ENCODE measurements at regions not wholly inside any gene's neighbourhood (a gene's known extent, or its start where the extent isn't known, plus 50 kb on each side); places are given as distances from the start of the nearest gene placed in this dataset.

DNA sequence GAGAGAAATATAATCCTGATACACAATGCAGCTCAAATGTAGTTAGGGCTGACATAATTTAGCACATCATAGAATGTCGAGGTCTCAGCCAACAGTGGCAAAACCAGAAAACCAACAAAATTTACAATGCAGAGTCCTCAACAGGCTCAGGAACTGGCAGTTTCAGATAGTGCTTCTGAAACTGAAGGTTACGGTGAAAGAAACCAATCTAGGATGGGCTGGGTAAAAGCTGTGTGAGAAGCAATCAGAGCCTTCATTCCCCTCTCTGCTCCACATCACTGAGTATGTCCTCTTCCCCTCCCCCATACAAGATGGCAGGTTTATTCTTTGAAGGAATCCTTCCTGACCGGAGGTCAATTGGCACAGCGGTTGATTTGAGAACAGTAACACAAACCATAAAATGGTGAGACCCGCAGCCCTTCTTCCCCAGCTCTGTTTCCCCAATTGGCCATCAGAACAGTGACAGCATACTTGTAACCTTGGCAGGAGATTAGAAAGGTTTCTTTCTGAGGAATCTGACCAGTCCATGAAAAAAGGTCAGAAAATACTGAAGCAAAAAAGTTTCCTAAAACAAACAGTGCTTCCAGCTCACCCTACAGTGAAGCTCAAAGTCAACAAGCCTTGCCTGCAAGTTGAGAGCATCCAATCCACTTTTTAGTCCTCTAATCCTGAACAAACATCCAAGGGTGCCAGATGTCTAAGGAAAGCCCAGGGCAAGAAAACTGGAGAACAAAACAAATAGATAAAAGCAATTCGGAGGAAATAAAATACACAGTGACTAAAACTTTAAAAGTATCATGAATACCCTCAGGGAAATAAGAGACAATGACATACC lies 53.9 kb upstream of the IL6 start:
- H3K9me2 ChIP-seq (replicated peaks; ENCODE audit: insufficient read depth, low read length) = no peaks in the 10 kb centered on the region
- no peaks in the 10 kb centered on the region for H3K79me2 ChIP-seq (ENCODE audit: low read length)
- no peak overlapping the region for H3K4me3 ChIP-seq (ENCODE audit: low read length)
- no peaks in the 10 kb centered on the region for H3K36me3 ChIP-seq (replicated peaks; ENCODE audit: insufficient read depth, low read length)
- H3F3A ChIP-seq (ENCODE audit: insufficient read depth, low read length) = peaks cover 19% of the 10 kb centered on the region
- DNase-seq = peak; percentile 83
- H3K4me2 ChIP-seq (ENCODE audit: low read depth, low read length) = peak overlapping the region; percentile 56
- H4K20me1 ChIP-seq (ENCODE audit: insufficient read depth, low read length) = no peaks in the 10 kb centered on the region
- H3K9ac ChIP-seq (ENCODE audit: low read length) = no peak overlapping the region
- no peaks in the 10 kb centered on the region for H3K9me3 ChIP-seq (replicated peaks; ENCODE audit: insufficient read depth, low read length)
- peak overlapping the region; percentile 18; the same call in 1 of the 2 replicates for H2AFZ ChIP-seq (ENCODE audit: low read length)
- H3K27me3 ChIP-seq (replicated peaks; ENCODE audit: insufficient read depth, low read length) = no peaks in the 10 kb centered on the region
- peak overlapping the region; percentile 29; the same call in 1 of the 2 replicates for H3K27ac ChIP-seq (ENCODE audit: low read length)
- no peak for TF ChIP-seq EZH2 (optimal IDR thresholded peaks at IDR 0.05; ENCODE audit: low read depth, low read length)
- TF ChIP-seq, protein P1, sequence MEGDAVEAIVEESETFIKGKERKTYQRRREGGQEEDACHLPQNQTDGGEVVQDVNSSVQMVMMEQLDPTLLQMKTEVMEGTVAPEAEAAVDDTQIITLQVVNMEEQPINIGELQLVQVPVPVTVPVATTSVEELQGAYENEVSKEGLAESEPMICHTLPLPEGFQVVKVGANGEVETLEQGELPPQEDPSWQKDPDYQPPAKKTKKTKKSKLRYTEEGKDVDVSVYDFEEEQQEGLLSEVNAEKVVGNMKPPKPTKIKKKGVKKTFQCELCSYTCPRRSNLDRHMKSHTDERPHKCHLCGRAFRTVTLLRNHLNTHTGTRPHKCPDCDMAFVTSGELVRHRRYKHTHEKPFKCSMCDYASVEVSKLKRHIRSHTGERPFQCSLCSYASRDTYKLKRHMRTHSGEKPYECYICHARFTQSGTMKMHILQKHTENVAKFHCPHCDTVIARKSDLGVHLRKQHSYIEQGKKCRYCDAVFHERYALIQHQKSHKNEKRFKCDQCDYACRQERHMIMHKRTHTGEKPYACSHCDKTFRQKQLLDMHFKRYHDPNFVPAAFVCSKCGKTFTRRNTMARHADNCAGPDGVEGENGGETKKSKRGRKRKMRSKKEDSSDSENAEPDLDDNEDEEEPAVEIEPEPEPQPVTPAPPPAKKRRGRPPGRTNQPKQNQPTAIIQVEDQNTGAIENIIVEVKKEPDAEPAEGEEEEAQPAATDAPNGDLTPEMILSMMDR (IDR thresholded peaks at IDR 0.05; ENCODE audit: low read length) = no peak
- TF ChIP-seq EZH2phosphoT487 (IDR thresholded peaks at IDR 0.05; ENCODE audit: low read length) = no peak
- peaks cover 54% of the 10 kb centered on the region for H3K4me1 ChIP-seq (ENCODE audit: low read length)

DNA sequence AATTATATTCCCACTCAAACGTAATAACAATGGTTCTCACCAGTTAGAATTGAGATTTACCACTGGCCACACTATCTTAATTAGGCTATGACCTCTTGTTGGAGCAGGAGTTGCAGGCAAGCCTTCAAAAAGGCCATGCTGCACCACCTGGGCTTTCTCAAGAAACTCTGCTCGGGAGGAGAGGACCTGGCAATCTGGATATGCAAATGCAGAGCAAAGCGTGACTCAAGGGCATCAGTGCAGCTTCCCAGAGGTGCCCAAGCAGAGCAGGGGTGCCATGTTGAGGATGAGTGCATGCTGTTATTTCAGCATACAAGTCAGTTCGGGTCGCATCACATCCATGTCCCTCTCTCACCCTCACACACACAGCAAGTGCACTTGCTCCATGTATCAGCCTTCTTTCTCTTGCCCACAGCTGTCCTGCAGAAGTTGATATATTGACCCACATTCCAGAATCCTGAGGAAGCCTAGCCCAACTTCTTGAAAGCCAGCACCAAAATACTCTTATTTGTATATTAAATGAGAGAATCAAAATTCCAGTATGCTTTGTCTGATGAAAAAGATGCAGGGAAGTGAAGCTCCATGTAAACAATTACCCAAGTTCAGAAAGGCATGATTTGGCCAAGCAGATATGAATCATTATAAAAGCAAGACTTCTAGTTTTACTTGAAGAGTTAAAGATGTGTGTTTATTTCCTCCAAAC lies 55.7 kb upstream of the IL6 start:
- H3F3A ChIP-seq (ENCODE audit: insufficient read depth, low read length) = peaks cover 16% of the 10 kb centered on the region
- no peaks in the 10 kb centered on the region for H3K9me3 ChIP-seq (replicated peaks; ENCODE audit: insufficient read depth, low read length)
- H2AFZ ChIP-seq (ENCODE audit: low read length) = no peak overlapping the region
- no peak overlapping the region for H3K4me2 ChIP-seq (ENCODE audit: low read depth, low read length)
- H4K20me1 ChIP-seq (ENCODE audit: insufficient read depth, low read length) = no peaks in the 10 kb centered on the region
- H3K4me3 ChIP-seq (ENCODE audit: low read length) = no peak overlapping the region
- peaks cover 40% of the 10 kb centered on the region for H3K4me1 ChIP-seq (ENCODE audit: low read length)
- no peak overlapping the region for H3K27ac ChIP-seq (ENCODE audit: low read length)
- TF ChIP-seq, protein P1 (IDR thresholded peaks at IDR 0.05; ENCODE audit: low read length) = no peak
- TF ChIP-seq EZH2phosphoT487 (IDR thresholded peaks at IDR 0.05; ENCODE audit: low read length) = no peak
- TF ChIP-seq EZH2 (optimal IDR thresholded peaks at IDR 0.05; ENCODE audit: low read depth, low read length) = no peak
- no peak for DNase-seq
- H3K79me2 ChIP-seq (ENCODE audit: low read length) = no peaks in the 10 kb centered on the region
- H3K36me3 ChIP-seq (replicated peaks; ENCODE audit: insufficient read depth, low read length) = no peaks in the 10 kb centered on the region
- no peak overlapping the region for H3K9ac ChIP-seq (ENCODE audit: low read length)
- no peaks in the 10 kb centered on the region for H3K27me3 ChIP-seq (replicated peaks; ENCODE audit: insufficient read depth, low read length)
- no peaks in the 10 kb centered on the region for H3K9me2 ChIP-seq (replicated peaks; ENCODE audit: insufficient read depth, low read length)

DNA sequence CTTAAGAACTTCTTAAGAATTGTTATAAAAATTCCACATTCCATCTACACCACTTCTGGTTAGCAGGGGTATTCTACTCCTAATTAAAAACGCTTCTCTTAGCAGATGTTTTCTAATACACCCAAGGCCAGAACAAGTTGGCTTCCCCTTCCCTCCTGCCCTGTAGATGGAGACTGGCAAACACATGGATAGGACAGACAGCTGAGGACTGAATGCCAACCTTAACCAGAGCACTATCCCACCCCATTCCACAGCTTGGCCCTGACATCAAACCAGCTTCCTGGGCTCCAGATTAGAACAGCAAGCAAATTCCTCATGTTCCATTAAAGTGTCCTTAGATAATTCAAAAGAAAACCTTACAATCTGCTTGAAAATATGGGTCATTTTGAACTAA lies 56.6 kb upstream of the IL6 start:
- no peaks in the 10 kb centered on the region for H3K79me2 ChIP-seq (ENCODE audit: low read length)
- no peak overlapping the region for H3K27ac ChIP-seq (ENCODE audit: low read length)
- no peak overlapping the region for H2AFZ ChIP-seq (ENCODE audit: low read length)
- no peak for DNase-seq
- TF ChIP-seq EZH2 (optimal IDR thresholded peaks at IDR 0.05; ENCODE audit: low read depth, low read length) (no peak), EZH2phosphoT487 (IDR thresholded peaks at IDR 0.05; ENCODE audit: low read length) (no peak)
- TF ChIP-seq, protein P1 (IDR thresholded peaks at IDR 0.05; ENCODE audit: low read length) = no peak
- no peak overlapping the region for H3K9ac ChIP-seq (ENCODE audit: low read length)
- H3K4me2 ChIP-seq (ENCODE audit: low read depth, low read length) = no peak overlapping the region
- H4K20me1 ChIP-seq (ENCODE audit: insufficient read depth, low read length) = no peaks in the 10 kb centered on the region
- no peaks in the 10 kb centered on the region for H3K9me2 ChIP-seq (replicated peaks; ENCODE audit: insufficient read depth, low read length)
- no peaks in the 10 kb centered on the region for H3K27me3 ChIP-seq (replicated peaks; ENCODE audit: insufficient read depth, low read length)
- H3K9me3 ChIP-seq (replicated peaks; ENCODE audit: insufficient read depth, low read length) = no peaks in the 10 kb centered on the region
- peaks cover 34% of the 10 kb centered on the region for H3K4me1 ChIP-seq (ENCODE audit: low read length)
- no peak overlapping the region for H3K4me3 ChIP-seq (ENCODE audit: low read length)
- H3F3A ChIP-seq (ENCODE audit: insufficient read depth, low read length) = peaks cover 16% of the 10 kb centered on the region
- no peaks in the 10 kb centered on the region for H3K36me3 ChIP-seq (replicated peaks; ENCODE audit: insufficient read depth, low read length)

Measured in MM.1S (cell line).